GM21825 (cell line): ENCODE measurements at regions not wholly inside any gene's neighbourhood (a gene's known extent, or its start where the extent isn't known, plus 50 kb on each side); places are given as distances from the start of the nearest gene placed in this dataset.

Source experiments
- ATAC-seq: cut with Tn5 transposase; IDR thresholded peaks from one replicate; pipeline ENCODE4 v1.9.1; 2021; ENCODE audit warnings: mild to moderate bottlenecking, moderate library complexity; ENCODE audit not compliant: unreplicated experiment

GRCh38 chr13:99436686-99437416 lies 64.4 kb upstream of the TM9SF2 start:
- peak; percentile 29 for ATAC-seq

GRCh38 chr13:99439048-99439447 lies 62.2 kb upstream of the TM9SF2 start:
- no peak for ATAC-seq

- ATAC-seq = no peak
These were observed 61.2 kb upstream of the TM9SF2 start for GRCh38 chr13:99439850-99440604.

- ATAC-seq = no peak
These were observed 58.9 kb upstream of the TM9SF2 start for GRCh38 chr13:99442273-99442895.

GRCh38 chr13:99446242-99446641 lies 55.0 kb upstream of the TM9SF2 start:
- no peak for ATAC-seq

- no peak for ATAC-seq
These were observed 52.7 kb upstream of the TM9SF2 start for GRCh38 chr13:99448546-99448945.

GRCh38 chr13:99450416-99450815 lies 50.9 kb upstream of the TM9SF2 start:
- ATAC-seq = no peak
